ENCODE measurements at regions not wholly inside any gene's neighbourhood (a gene's known extent, or its start where the extent isn't known, plus 50 kb on each side); places are given as distances from the start of the nearest gene placed in this dataset.

GRCh38 chr10:94230134-94230785, 132.5 kb downstream of the NOC3L start:
- peaks cover 0 to 36% (median 0%) of the 10 kb centered on the region in 9 donors for H3K36me3 ChIP-seq
- peaks cover 0 to 7% (median 0%) of the 10 kb centered on the region in 9 donors for H3K4me1 ChIP-seq
- H3K4me3 ChIP-seq: no peak overlapping the region
- no peak for TF ChIP-seq CTCF (IDR thresholded peaks at IDR 0.05)
- 97% methylated on average over 7 of the region's 7 CpGs for WGBS, 2 donors
- H3K9me3 ChIP-seq: peaks cover 0 to 6% (median 0%) of the 10 kb centered on the region in 11 donors
- H3K27ac ChIP-seq: no peak overlapping the region
- DNase-seq (no peak), ATAC-seq (no peak)
- intact Hi-C loops (cut with DNase I): loop anchor here in 1 of 10 donors (10.0 kb wide), 1 partner anchor 145 kb away; no protein-coding TSS in a partner anchor
- H3K27me3 ChIP-seq: no peaks in the 10 kb centered on the region

- DNase-seq: no peak
- TF ChIP-seq CTCF (IDR thresholded peaks at IDR 0.05): no peak
- Histone ChIP-seq H3K27me3 (no peaks in the 10 kb centered on the region), H3K4me3 (no peak overlapping the region), H3K36me3 (peaks cover 0 to 50% (median 0%) of the 10 kb centered on the region in 9 donors), H3K4me1 (no peaks in the 10 kb centered on the region), H3K9me3 (peaks cover 0 to 6% (median 0%) of the 10 kb centered on the region in 11 donors), H3K27ac (no peak overlapping the region)
- ATAC-seq: no peak
- WGBS, 2 donors: 75 to 80% methylated on average over 2 of the region's 2 CpGs
- intact Hi-C loops (cut with DNase I): loop anchor here in 1 of 10 donors (10.0 kb wide), 1 partner anchor 148 kb away; no protein-coding TSS in a partner anchor
These were observed 129.9 kb downstream of the NOC3L start for GRCh38 chr10:94232711-94233383.

DNA sequence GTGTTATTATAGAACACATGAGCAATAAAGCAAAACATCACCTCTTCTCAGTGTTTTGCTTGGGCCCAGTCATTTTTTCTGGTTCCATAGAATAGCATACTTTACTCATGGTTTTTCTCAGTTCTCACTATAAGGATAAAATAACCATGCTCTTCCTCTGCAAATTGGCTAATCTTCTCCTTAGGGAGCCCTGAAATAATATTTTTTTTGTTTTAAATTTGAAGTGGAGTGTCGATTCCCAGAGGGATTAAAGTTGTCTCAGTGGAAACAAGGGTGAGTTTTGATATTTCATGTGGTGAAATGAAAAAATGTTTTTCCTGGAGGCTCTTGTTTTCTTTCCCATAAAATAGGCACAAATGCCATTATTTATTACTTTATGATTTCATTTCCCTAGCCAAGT, 127.3 kb downstream of the NOC3L start:
- Histone ChIP-seq H3K4me1 (no peaks in the 10 kb centered on the region), H3K27ac (peak overlapping the region in 2 of 10 donors; percentile 13 to 30), H3K36me3 (peaks cover 0 to 58% (median 0%) of the 10 kb centered on the region in 9 donors), H3K4me3 (no peak overlapping the region), H3K9me3 (no peaks in the 10 kb centered on the region), H3K27me3 (no peaks in the 10 kb centered on the region)
- TF ChIP-seq CTCF (IDR thresholded peaks at IDR 0.05): no peak
- WGBS, 2 donors: 66 to 83% methylated on average over 1 of the region's 1 CpG
- intact Hi-C loops (cut with DNase I): loop anchor here in 1 of 10 donors (10.0 kb wide), 1 partner anchor 151 kb away; no protein-coding TSS in a partner anchor
- no peak for ATAC-seq
- no peak for DNase-seq

- Histone ChIP-seq H3K27me3 (no peaks in the 10 kb centered on the region), H3K27ac (no peak overlapping the region)
These were observed 124.6 kb downstream of the NOC3L start for GRCh38 chr10:94238006-94238617.

More at GRCh38 chr10:94238006-94238617, 124.6 kb downstream of the NOC3L start:
- intact Hi-C loops (cut with DNase I): loop anchor here in 1 of 10 donors (10.0 kb wide), 1 partner anchor 153 kb away; no protein-coding TSS in a partner anchor
- DNase-seq (no peak), ATAC-seq (no peak)
- Histone ChIP-seq H3K9me3 (no peaks in the 10 kb centered on the region), H3K4me3 (no peak overlapping the region), H3K4me1 (peaks cover 0 to 5% (median 0%) of the 10 kb centered on the region in 9 donors), H3K36me3 (peaks cover 0 to 57% (median 0%) of the 10 kb centered on the region in 9 donors)
- 81 to 87% methylated on average over 4 of the region's 4 CpGs for WGBS, 2 donors
- TF ChIP-seq CTCF (IDR thresholded peaks at IDR 0.05): no peak
